Brain microvascular endothelial cell (primary cell): ENCODE measurements at regions not wholly inside any gene's neighbourhood (a gene's known extent, or its start where the extent isn't known, plus 50 kb on each side); places are given as distances from the start of the nearest gene placed in this dataset.

Source experiments
- DNase-seq: peaks from one replicate; pipeline ENCODE4 v3.0.0-alpha.2; 2020
- H3K27ac ChIP-seq: fragments of 250-450 bp; sonication (Bioruptor Pico); 2 replicates; pipeline ENCODE4 v1.5.1; 2020; ENCODE audit warnings: mild to moderate bottlenecking, moderate library complexity
- H3K27me3 ChIP-seq: fragments of 250-450 bp; sonication (Bioruptor Pico); replicated peaks from 2 replicates; pipeline ENCODE4 v1.5.1; 2020; ENCODE audit warnings: mild to moderate bottlenecking
- H3K36me3 ChIP-seq: fragments of 250-450 bp; sonication (Bioruptor Pico); replicated peaks from 2 replicates; pipeline ENCODE4 v1.5.1; 2020; ENCODE audit warnings: mild to moderate bottlenecking
- H3K4me3 ChIP-seq: 2 replicates; pipeline ENCODE4 v1.5.1; 2011; ENCODE audit warnings: low read depth, mild to moderate bottlenecking, control low read depth, low read length, moderate library complexity
- in situ Hi-C: cut with HindIII; loops from 2 replicates; pipeline ENCODE4 v1.10.0; 2017; ENCODE audit warnings: low sequenced_read_pairs, low pct_ligation_motif_present
- TF ChIP-seq, protein P1 (sequence below): IDR thresholded peaks from 2 replicates; pipeline ENCODE4 v1.5.1; 2011; ENCODE audit warnings: low read depth, mild to moderate bottlenecking, moderate library complexity, low read length, control low read depth, inconsistent platforms; ENCODE audit errors: missing control alignments

DNA sequence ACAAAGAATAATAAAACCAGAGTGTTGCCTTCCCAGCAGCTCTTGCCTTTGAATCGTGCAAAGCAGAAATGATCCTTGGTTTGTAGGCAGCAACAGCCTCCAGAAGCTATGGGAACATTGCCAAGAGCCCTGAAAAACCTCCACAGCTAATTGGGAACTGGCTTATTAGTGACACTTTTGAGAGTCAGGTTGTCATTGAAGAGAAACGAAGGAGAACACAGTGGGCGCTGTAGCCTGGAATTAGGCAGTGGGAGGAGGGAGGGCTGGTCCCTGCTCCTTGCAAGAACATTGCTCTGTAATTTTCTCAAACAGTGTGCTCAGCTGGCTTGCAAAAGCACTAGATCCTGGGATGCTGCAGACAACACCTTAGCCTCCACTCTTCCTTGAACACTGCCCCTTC is 331.5 kb upstream of the EMCN start:
- Histone ChIP-seq H3K36me3 (no peaks in the 10 kb centered on the region), H3K27me3 (no peaks in the 10 kb centered on the region), H3K4me3 (no peak overlapping the region), H3K27ac (no peak overlapping the region)
- no peak for DNase-seq
- in situ Hi-C loops = no loop called here
- TF ChIP-seq, protein P1, sequence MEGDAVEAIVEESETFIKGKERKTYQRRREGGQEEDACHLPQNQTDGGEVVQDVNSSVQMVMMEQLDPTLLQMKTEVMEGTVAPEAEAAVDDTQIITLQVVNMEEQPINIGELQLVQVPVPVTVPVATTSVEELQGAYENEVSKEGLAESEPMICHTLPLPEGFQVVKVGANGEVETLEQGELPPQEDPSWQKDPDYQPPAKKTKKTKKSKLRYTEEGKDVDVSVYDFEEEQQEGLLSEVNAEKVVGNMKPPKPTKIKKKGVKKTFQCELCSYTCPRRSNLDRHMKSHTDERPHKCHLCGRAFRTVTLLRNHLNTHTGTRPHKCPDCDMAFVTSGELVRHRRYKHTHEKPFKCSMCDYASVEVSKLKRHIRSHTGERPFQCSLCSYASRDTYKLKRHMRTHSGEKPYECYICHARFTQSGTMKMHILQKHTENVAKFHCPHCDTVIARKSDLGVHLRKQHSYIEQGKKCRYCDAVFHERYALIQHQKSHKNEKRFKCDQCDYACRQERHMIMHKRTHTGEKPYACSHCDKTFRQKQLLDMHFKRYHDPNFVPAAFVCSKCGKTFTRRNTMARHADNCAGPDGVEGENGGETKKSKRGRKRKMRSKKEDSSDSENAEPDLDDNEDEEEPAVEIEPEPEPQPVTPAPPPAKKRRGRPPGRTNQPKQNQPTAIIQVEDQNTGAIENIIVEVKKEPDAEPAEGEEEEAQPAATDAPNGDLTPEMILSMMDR = no peak

DNA sequence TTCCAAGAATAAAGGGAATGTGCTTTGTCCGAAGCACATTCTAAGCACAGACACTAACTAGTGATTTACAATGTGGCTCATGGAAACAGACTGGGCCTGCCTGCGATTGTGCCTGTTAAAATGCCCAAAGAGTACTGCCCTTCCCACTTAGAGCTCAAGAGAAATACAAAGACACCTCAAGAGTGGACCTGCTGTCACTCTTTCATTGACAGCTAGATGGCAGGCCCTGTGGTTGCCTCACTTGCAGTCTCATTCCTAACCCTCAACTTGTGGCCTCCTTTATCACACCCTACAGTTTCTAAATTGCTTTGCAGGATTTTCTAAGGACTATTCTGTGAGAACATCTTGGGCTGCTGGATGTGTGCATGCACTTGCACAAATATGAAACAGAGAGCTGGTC is 331.0 kb upstream of the EMCN start:
- in situ Hi-C loops = no loop called here
- no peak for DNase-seq
- TF ChIP-seq, protein P1 = peak; percentile 39
- Histone ChIP-seq H3K27me3 (no peaks in the 10 kb centered on the region), H3K4me3 (no peak overlapping the region), H3K27ac (no peak overlapping the region), H3K36me3 (no peaks in the 10 kb centered on the region)

DNA sequence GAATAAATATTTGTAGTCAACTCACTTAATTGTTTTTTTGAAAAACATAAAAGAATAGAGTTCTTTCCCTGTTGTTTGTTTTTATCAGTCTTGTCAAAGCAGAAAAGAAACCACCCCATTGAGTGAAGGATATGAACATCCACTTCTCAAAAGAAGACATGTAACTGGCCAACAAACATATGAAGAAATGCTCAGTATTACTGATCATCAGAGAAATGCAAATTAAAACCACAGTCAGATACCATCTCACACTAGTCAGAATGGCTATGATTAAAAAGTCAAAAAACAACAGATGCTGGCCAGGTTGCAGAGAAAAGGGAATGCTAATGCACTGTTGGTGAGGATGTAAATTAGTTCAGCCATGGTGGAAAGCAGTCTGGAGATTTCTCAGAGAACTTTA is 326.1 kb upstream of the EMCN start:
- in situ Hi-C loops = no loop called here
- Histone ChIP-seq H3K27me3 (no peaks in the 10 kb centered on the region), H3K27ac (no peak overlapping the region), H3K4me3 (no peak overlapping the region), H3K36me3 (no peaks in the 10 kb centered on the region)
- TF ChIP-seq, protein P1 = no peak
- DNase-seq = no peak

DNA sequence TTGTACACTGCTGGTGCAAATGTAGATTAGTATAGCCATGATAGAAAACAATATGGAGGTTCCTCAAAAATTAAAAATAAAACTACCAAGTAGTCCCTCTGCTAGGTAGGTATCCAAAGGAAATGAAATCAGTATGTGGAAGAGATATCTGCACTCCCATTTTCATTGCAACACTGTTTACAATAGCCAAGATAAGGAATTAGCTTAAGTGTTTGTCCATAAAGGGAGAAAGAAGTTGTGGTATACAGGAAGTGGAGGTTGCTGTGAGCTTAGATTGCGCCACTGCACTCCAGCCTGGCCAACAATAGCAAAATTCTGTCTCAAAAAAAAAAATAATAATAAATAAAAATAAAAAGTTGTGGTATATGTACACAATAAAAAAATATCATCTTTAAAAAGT is 325.0 kb upstream of the EMCN start:
- Histone ChIP-seq H3K4me3 (no peak overlapping the region), H3K27ac (no peak overlapping the region), H3K36me3 (no peaks in the 10 kb centered on the region), H3K27me3 (no peaks in the 10 kb centered on the region)
- DNase-seq = no peak
- TF ChIP-seq, protein P1 = no peak
- in situ Hi-C loops = no loop called here

DNA sequence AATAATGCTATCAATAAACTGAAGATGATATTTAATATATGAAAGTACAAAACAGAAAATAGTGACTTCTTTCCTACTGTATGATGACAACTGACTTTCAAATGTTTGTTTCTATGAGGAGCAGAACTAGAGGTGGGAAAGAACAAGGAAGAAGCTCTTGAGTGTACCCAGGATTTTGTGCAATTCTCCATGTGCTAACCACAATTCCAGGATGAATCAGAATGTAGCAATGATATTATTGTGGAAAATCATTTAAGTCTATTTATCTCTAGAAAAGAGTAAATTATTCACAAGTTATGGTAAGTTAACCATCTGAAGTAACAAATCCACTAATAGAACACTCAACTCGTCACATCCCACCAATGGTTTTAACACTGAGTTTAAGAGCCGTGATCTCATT is 324.1 kb upstream of the EMCN start:
- Histone ChIP-seq H3K27me3 (no peaks in the 10 kb centered on the region), H3K36me3 (no peaks in the 10 kb centered on the region), H3K27ac (no peak overlapping the region), H3K4me3 (no peak overlapping the region)
- in situ Hi-C loops = no loop called here
- DNase-seq = no peak
- TF ChIP-seq, protein P1 = no peak

DNA sequence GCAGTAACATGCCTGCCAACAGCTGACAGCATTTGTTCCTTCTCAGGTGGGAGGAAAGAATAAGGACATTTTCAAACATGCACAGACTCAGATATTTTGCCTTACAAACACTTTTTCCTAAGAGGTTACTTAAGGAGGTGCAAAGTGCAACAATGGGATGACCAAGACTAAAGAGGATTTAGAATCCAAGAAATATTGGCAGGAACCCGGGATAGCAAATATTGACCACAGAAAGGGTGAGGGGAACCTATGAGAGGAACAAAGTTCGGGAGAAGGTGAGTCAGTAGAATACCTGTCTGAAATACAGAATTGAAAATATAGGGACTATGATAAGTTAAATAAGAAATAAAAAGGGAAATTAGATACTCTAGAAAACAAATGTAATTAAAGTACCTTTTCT is 321.9 kb upstream of the EMCN start:
- no peaks in the 10 kb centered on the region for H3K27me3 ChIP-seq
- H3K36me3 ChIP-seq = no peaks in the 10 kb centered on the region
- no peak overlapping the region for H3K4me3 ChIP-seq
- TF ChIP-seq, protein P1 = no peak
- H3K27ac ChIP-seq = no peak overlapping the region
- no peak for DNase-seq
- in situ Hi-C loops = no loop called here
